ENCODE measurements at regions not wholly inside any gene's neighbourhood (a gene's known extent, or its start where the extent isn't known, plus 50 kb on each side); places are given as distances from the start of the nearest gene placed in this dataset.

DNA sequence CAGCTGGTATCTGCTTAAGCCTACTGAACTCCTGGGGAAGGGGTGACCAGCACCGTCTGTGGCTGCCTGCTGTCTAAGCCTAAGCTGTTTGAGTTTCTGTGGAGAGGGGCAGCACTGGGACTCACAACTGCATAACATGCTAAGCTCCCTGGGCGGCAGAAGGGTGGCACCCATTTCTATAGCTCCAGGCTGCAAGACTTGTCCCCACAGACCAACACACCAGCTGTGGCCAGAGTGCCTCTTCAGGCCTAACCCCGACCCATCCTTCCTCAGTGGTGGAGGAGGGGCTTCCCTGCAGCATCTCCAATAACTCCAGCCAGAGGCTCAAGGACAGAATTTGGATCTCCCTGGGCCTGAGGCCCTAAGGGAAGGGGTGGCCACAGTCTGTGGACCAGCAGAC is 464.1 kb downstream of the SEMA3D start:
- Histone ChIP-seq H3K4me3 (ENCODE audit: low read depth, low read length) (no peak overlapping the region), H2AFZ (no peak overlapping the region), H3K27me3 (ENCODE audit: control insufficient read depth, insufficient read depth, low read length) (no peaks in the 10 kb centered on the region), H3K79me2 (no peaks in the 10 kb centered on the region), H3K9me3 (ENCODE audit: control insufficient read depth, low read length) (no peaks in the 10 kb centered on the region), H3K9ac (no peak overlapping the region), H3K27ac (no peak overlapping the region), H3K36me3 (ENCODE audit: control insufficient read depth, insufficient read depth, low read length) (no peaks in the 10 kb centered on the region), H3K4me2 (ENCODE audit: low read length) (no peak overlapping the region), H3K4me1 (no peaks in the 10 kb centered on the region)
- TF ChIP-seq, protein P1, sequence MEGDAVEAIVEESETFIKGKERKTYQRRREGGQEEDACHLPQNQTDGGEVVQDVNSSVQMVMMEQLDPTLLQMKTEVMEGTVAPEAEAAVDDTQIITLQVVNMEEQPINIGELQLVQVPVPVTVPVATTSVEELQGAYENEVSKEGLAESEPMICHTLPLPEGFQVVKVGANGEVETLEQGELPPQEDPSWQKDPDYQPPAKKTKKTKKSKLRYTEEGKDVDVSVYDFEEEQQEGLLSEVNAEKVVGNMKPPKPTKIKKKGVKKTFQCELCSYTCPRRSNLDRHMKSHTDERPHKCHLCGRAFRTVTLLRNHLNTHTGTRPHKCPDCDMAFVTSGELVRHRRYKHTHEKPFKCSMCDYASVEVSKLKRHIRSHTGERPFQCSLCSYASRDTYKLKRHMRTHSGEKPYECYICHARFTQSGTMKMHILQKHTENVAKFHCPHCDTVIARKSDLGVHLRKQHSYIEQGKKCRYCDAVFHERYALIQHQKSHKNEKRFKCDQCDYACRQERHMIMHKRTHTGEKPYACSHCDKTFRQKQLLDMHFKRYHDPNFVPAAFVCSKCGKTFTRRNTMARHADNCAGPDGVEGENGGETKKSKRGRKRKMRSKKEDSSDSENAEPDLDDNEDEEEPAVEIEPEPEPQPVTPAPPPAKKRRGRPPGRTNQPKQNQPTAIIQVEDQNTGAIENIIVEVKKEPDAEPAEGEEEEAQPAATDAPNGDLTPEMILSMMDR (IDR thresholded peaks at IDR 0.05) = no peak

DNA sequence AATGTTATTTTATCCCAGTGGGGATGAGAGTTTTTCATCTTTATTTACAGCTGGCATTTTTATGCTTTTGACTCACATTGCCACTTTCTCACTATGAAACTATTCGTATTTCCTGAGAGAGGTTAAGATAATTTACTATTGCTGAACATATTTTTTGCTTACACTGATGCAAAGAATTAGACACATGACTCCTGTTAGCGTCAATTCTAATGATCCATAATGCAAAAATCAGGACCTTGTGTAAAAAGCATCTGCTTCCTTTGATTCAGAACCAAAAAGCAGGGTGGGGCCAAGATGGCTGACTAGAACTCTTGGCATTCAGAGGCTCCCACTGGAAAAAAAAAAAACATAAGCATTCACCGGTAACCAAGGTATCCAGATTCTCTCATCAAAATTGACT is 464.8 kb downstream of the SEMA3D start:
- Histone ChIP-seq H3K27me3 (ENCODE audit: control insufficient read depth, insufficient read depth, low read length) (no peaks in the 10 kb centered on the region), H3K9me3 (ENCODE audit: control insufficient read depth, low read length) (no peaks in the 10 kb centered on the region), H3K4me3 (ENCODE audit: low read depth, low read length) (no peak overlapping the region), H3K9ac (no peak overlapping the region), H3K4me2 (ENCODE audit: low read length) (no peak overlapping the region), H3K4me1 (no peaks in the 10 kb centered on the region), H3K27ac (no peak overlapping the region), H2AFZ (no peak overlapping the region), H3K79me2 (no peaks in the 10 kb centered on the region), H3K36me3 (ENCODE audit: control insufficient read depth, insufficient read depth, low read length) (no peaks in the 10 kb centered on the region)
- TF ChIP-seq, protein P1 (IDR thresholded peaks at IDR 0.05) = no peak

DNA sequence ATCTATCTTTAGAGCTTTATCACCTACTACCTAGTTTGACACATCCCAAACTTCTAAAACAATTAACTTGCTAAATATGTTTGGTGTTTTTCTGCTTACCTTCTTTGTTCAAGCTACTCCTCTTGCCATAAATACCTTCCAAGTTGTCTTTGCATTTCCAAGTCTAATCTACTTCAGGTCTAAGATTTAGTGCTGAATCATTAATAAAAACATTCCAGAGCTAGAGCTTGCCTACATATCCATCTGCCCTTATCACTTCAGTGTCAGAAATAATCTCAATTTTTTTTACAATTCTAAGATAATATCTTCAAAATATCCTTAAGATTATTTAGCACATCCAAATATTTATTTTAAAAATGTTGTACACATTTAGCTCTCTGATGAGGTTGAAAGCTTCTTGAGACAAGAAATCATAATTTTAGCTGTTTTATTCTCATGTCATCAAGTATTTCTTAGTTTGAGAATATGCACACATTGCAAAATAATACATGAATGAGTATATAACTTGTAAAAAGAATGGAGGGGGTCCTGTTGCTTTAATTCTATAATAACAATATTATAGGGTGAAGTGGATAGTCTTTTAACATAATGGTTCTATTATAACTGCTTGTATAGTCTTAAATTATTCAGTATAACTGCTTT is 466.3 kb downstream of the SEMA3D start:
- Histone ChIP-seq H3K9me3 (ENCODE audit: control insufficient read depth, low read length) (no peaks in the 10 kb centered on the region), H3K36me3 (ENCODE audit: control insufficient read depth, insufficient read depth, low read length) (no peaks in the 10 kb centered on the region), H3K4me3 (ENCODE audit: low read depth, low read length) (no peak overlapping the region), H3K79me2 (no peaks in the 10 kb centered on the region), H2AFZ (no peak overlapping the region), H3K4me1 (no peaks in the 10 kb centered on the region), H3K27ac (no peak overlapping the region), H3K9ac (no peak overlapping the region), H3K27me3 (ENCODE audit: control insufficient read depth, insufficient read depth, low read length) (no peaks in the 10 kb centered on the region), H3K4me2 (ENCODE audit: low read length) (no peak overlapping the region)
- TF ChIP-seq, protein P1 (IDR thresholded peaks at IDR 0.05) = no peak

DNA sequence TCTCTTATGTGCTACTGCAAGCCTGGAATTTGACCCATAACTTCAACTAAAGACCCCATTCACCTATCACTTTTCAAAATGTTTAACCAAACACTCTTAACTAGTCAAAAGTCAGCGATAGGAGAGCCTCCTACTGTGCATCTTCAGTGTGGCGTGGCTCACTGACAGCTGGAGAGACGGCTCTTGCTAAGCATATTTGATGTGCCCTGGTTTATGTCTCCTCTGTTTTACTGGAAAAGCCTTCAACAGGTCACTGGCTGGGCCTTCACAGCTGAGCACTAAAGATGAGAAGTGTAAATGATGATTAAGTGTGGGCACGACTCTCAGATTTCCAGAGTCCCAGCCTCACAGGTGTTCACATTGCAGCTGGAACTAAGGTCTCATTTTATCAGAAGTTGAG is 472.1 kb downstream of the SEMA3D start:
- no peak overlapping the region for H3K27ac ChIP-seq
- H3K79me2 ChIP-seq = no peaks in the 10 kb centered on the region
- H2AFZ ChIP-seq = no peak overlapping the region
- H3K9me3 ChIP-seq (ENCODE audit: control insufficient read depth, low read length) = no peaks in the 10 kb centered on the region
- no peaks in the 10 kb centered on the region for H3K36me3 ChIP-seq (ENCODE audit: control insufficient read depth, insufficient read depth, low read length)
- no peaks in the 10 kb centered on the region for H3K27me3 ChIP-seq (ENCODE audit: control insufficient read depth, insufficient read depth, low read length)
- TF ChIP-seq, protein P1 (IDR thresholded peaks at IDR 0.05) = no peak
- no peak overlapping the region for H3K4me2 ChIP-seq (ENCODE audit: low read length)
- no peak overlapping the region for H3K9ac ChIP-seq
- no peak overlapping the region for H3K4me3 ChIP-seq (ENCODE audit: low read depth, low read length)
- H3K4me1 ChIP-seq = no peaks in the 10 kb centered on the region

Data from parathyroid adenoma (tissue), 2 donors.